IPS-18a (cell line): ENCODE measurements at regions not wholly inside any gene's neighbourhood (a gene's known extent, or its start where the extent isn't known, plus 50 kb on each side); places are given as distances from the start of the nearest gene placed in this dataset.
"Not testable (repeated sequence)": the region's sequence is repeated elsewhere in the genome, so short reads cannot be mapped to it uniquely, and the experiment has no call there.

Source experiments
- H3K27ac ChIP-seq: one replicate; pipeline ENCODE4 v1.5.1; 2013; ENCODE audit warnings: low read length
- H3K27me3 ChIP-seq: one replicate; pipeline ENCODE4 v1.6.1; 2013; ENCODE audit warnings: mild to moderate bottlenecking, low read length; ENCODE audit not compliant: control insufficient read depth, insufficient read depth
- H3K36me3 ChIP-seq: one replicate; pipeline ENCODE4 v1.6.1; 2013; ENCODE audit warnings: low read depth, low read length; ENCODE audit not compliant: control insufficient read depth
- H3K4me1 ChIP-seq: one replicate; pipeline ENCODE4 v1.6.1; 2013; ENCODE audit warnings: low read depth, low read length; ENCODE audit not compliant: control insufficient read depth
- H3K4me3 ChIP-seq: one replicate; pipeline ENCODE4 v1.5.1; 2013; ENCODE audit warnings: low read length
- H3K9ac ChIP-seq: one replicate; pipeline ENCODE4 v1.6.1; 2013; ENCODE audit warnings: mild to moderate bottlenecking, low read length, moderate library complexity
- H3K9me3 ChIP-seq: one replicate; pipeline ENCODE4 v1.6.1; 2013; ENCODE audit warnings: low read depth, low read length; ENCODE audit not compliant: control insufficient read depth

GRCh38 chr2:87469180-87470151 is 278.4 kb upstream of the PLGLB2 start:
- H3K4me3 ChIP-seq, H3K9ac ChIP-seq: not testable (repeated sequence)

GRCh38 chr2:87470381-87471380 is 277.2 kb upstream of the PLGLB2 start:
- H3K9ac ChIP-seq, H3K27ac ChIP-seq, H3K4me3 ChIP-seq, H3K27me3 ChIP-seq, H3K9me3 ChIP-seq, H3K4me1 ChIP-seq, H3K36me3 ChIP-seq: not testable (repeated sequence)

More at GRCh38 chr2:87469180-87470151, 278.4 kb upstream of the PLGLB2 start:
- not testable (repeated sequence) for H3K36me3 ChIP-seq, H3K9me3 ChIP-seq, H3K27me3 ChIP-seq, H3K4me1 ChIP-seq, H3K27ac ChIP-seq

GRCh38 chr2:87471478-87471877 is 276.4 kb upstream of the PLGLB2 start:
- not testable (repeated sequence) for H3K4me1 ChIP-seq, H3K27me3 ChIP-seq, H3K9me3 ChIP-seq, H3K36me3 ChIP-seq, H3K27ac ChIP-seq, H3K4me3 ChIP-seq, H3K9ac ChIP-seq

- not testable (repeated sequence) for H3K27ac ChIP-seq, H3K36me3 ChIP-seq, H3K4me1 ChIP-seq, H3K4me3 ChIP-seq, H3K9ac ChIP-seq, H3K27me3 ChIP-seq, H3K9me3 ChIP-seq
Measured at GRCh38 chr2:87476223-87476872, 271.5 kb upstream of the PLGLB2 start.

GRCh38 chr2:87476936-87477335 is 271.0 kb upstream of the PLGLB2 start:
- H3K9me3 ChIP-seq, H3K36me3 ChIP-seq, H3K4me1 ChIP-seq, H3K4me3 ChIP-seq, H3K27ac ChIP-seq, H3K9ac ChIP-seq, H3K27me3 ChIP-seq: not testable (repeated sequence)

GRCh38 chr2:87477669-87478428 is 270.0 kb upstream of the PLGLB2 start:
- H3K4me1 ChIP-seq, H3K9me3 ChIP-seq, H3K27ac ChIP-seq, H3K36me3 ChIP-seq, H3K4me3 ChIP-seq, H3K27me3 ChIP-seq, H3K9ac ChIP-seq: not testable (repeated sequence)

GRCh38 chr2:87478911-87479310 is 269.0 kb upstream of the PLGLB2 start:
- not testable (repeated sequence) for H3K4me3 ChIP-seq, H3K4me1 ChIP-seq, H3K9me3 ChIP-seq, H3K27ac ChIP-seq, H3K36me3 ChIP-seq, H3K9ac ChIP-seq, H3K27me3 ChIP-seq

GRCh38 chr2:87483093-87483680 is 264.7 kb upstream of the PLGLB2 start:
- not testable (repeated sequence) for H3K4me3 ChIP-seq, H3K27me3 ChIP-seq, H3K36me3 ChIP-seq, H3K4me1 ChIP-seq, H3K9me3 ChIP-seq, H3K9ac ChIP-seq, H3K27ac ChIP-seq

- not testable (repeated sequence) for H3K27me3 ChIP-seq, H3K9me3 ChIP-seq, H3K4me1 ChIP-seq, H3K9ac ChIP-seq, H3K27ac ChIP-seq, H3K36me3 ChIP-seq, H3K4me3 ChIP-seq
Measured at GRCh38 chr2:87484363-87484762, 263.5 kb upstream of the PLGLB2 start.

- H3K4me1 ChIP-seq, H3K36me3 ChIP-seq, H3K4me3 ChIP-seq, H3K27ac ChIP-seq, H3K27me3 ChIP-seq, H3K9ac ChIP-seq, H3K9me3 ChIP-seq: not testable (repeated sequence)
Measured at GRCh38 chr2:87485455-87485854, 262.4 kb upstream of the PLGLB2 start.
